ENCODE measurements at regions not wholly inside any gene's neighbourhood (a gene's known extent, or its start where the extent isn't known, plus 50 kb on each side); places are given as distances from the start of the nearest gene placed in this dataset.

GRCh38 chr17:34199454-34199853, 55.6 kb upstream of the CCL2 start:
- BruUV-seq (replicated peaks), result no TSS peak
- FAIRE-seq (no peak), DNase-seq (ENCODE audit: low read depth, low spot score) (no peak), ATAC-seq (no peak)
- POLR2A ChIA-PET, result no interaction called here
- SMC1A ChIA-PET (ENCODE audit: uncharacterized antibody, unreplicated experiment), result interaction anchor here (0.7 to 1.4 kb wide), 5 partner anchors 162 to 647 kb away, joined by 3 to 4 read pairs (median 3); no protein-coding TSS in a partner anchor
- Histone ChIP-seq H3K9me3 (replicated peaks; ENCODE audit: control insufficient read depth, insufficient read depth, low read length) (peaks cover 2% of the 10 kb centered on the region; the same call in 1 of the 3 replicates), H2AFZ (ENCODE audit: control insufficient read depth, low read depth, low read length) (no peak overlapping the region), H3K4me3 (no peak overlapping the region), H3K27ac (ENCODE audit: control insufficient read depth, insufficient read depth) (no peak overlapping the region), H4K20me1 (ENCODE audit: control insufficient read depth, insufficient read depth) (no peaks in the 10 kb centered on the region), H3K9ac (ENCODE audit: control insufficient read depth, insufficient read depth, low read length) (no peak overlapping the region), H3K27me3 (replicated peaks in 1 of 2; ENCODE audit: control insufficient read depth in 2 of 2, insufficient read depth in 2 of 2, low read length in 1 of 2) (no peaks in the 10 kb centered on the region; a peak in 1 of 4 replicates), H3K36me3 (ENCODE audit: control insufficient read depth in 2 of 2, insufficient read depth in 2 of 2, low read length in 1 of 2) (no peaks in the 10 kb centered on the region), H3K4me1 (ENCODE audit: control insufficient read depth, insufficient read depth, low read length) (no peaks in the 10 kb centered on the region), H3K4me2 (ENCODE audit: control insufficient read depth, insufficient read depth) (no peak overlapping the region), H3K79me2 (ENCODE audit: control insufficient read depth, insufficient read depth, low read length) (no peaks in the 10 kb centered on the region)
- CTCF ChIA-PET, result interaction anchor here (8.7 kb wide), 1 partner anchor 161 kb away, joined by 264 read pairs; the partner anchor contains the start of gene CCL1
- intact Hi-C loops (cut with micrococcal nuclease; ENCODE audit: unreplicated experiment), result no loop called here
- in situ Hi-C loops (cut with MboI), result no loop called here
- WGBS (ENCODE audit: insufficient coverage, insufficient replicate concordance, low lambda C conversion rate, missing lambda C conversion rate), result 27% methylated on average over 7 of the region's 7 CpGs
- no peak for TF ChIP-seq BCL11A (IDR thresholded peaks at IDR 0.05; ENCODE audit: low read depth, low read length)
- no peak for TF ChIP-seq E4F1 (IDR thresholded peaks at IDR 0.05; ENCODE audit: borderline replicate concordance, partially characterized antibody)
- TF ChIP-seq STAT1 (conservative IDR thresholded peaks at IDR 0.05), result no peak
- TF ChIP-seq POLR2AphosphoS2 (IDR thresholded peaks at IDR 0.05; ENCODE audit: low read depth, low read length), result no peak
- TF ChIP-seq CBX5 (IDR thresholded peaks at IDR 0.05; ENCODE audit: low read depth), result no peak
- TF ChIP-seq ZNF217 (IDR thresholded peaks at IDR 0.05), result no peak
- no peak for TF ChIP-seq NR2F1 (conservative IDR thresholded peaks at IDR 0.05)
- no peak for TF ChIP-seq EGR1 (IDR thresholded peaks at IDR 0.05; ENCODE audit: borderline replicate concordance in 1 of 2, low read depth in 2 of 2, low read length in 2 of 2)
- no peak for TF ChIP-seq DPF2 (IDR thresholded peaks at IDR 0.05)
- RAD21 ChIA-PET (ENCODE audit: unreplicated experiment), result interaction anchor here (0.7 kb wide), 1 partner anchor 78 kb away, joined by 3 read pairs; no protein-coding TSS in a partner anchor

Measured in GM12878 (cell line).